ENCODE measurements at regions not wholly inside any gene's neighbourhood (a gene's known extent, or its start where the extent isn't known, plus 50 kb on each side); places are given as distances from the start of the nearest gene placed in this dataset.

DNA sequence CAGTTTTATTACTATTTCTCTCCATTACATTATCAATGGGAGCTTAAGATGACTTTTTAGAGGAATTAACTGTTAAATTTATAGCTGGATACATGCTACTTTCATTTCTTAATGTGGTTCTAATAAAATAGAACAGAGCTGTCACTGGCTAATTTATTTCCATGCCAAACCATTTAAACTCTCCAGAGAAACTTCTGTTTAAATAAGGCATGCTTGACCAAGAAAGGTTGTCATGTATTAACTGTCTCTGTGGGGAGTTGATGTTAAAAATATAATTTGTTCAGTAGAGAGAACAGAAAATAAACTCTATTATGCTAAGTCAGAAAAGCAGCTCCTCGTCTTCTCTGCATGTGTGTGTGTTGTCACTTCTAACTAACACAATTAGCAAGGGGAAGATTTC lies 447.4 kb downstream of the SLC16A7 start:
- no peak for DNase-seq

DNA sequence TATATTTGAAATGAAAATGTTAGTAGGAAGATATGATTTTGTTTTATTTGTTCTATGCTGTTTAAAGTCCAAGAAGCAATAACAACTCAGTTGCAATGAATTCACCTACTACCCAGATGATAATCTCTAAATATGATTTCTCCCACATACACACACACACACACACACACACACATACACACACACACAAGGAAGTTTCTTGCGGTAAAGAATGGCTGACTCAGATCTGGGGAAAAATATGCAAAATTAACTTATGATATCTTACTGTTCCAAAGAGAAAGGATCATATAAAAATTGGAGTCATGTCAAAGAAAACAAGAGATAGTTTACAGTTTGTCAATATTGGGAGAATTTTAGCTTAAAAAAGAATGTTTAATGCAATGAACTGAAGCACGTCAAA lies 456.7 kb downstream of the SLC16A7 start:
- no peak for DNase-seq

DNA sequence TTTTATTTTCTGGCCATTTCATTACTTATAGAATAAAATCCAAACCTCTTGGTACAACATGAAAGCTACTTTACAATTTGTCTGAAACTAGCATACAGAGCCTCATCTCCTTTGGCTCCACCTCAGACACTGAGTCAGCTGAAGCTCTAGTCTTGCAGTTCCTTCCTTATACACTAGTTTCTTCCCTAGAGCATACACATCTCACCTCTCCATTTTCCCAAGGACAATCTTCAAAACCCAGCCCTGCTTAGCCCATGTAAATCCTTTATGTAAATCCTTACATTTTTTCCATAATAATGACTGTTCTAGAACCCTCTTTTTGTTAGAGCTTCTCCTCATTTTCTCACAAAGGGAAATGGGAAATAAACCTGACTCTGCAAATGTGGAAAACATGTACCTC lies 463.4 kb downstream of the SLC16A7 start:
- DNase-seq: no peak

DNA sequence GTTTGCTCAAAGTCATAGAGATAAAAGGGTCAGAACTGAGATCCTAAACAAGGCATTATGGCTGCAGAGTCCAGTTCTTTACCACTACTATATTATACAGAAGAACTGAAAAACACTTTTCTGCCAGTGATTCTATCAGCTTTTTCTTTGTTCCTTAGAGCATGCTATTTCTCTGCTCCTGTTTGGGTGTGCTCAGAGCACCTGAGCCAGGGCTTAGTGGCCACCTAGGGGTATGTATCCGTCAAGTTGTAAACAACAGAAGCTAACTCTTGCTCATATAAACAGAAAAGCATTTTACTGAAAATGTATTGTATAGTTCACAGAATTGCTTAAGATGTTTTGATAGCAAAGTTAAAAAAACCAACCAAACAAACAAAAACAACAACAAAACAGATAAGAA lies 470.8 kb downstream of the SLC16A7 start:
- no peak for DNase-seq

DNA sequence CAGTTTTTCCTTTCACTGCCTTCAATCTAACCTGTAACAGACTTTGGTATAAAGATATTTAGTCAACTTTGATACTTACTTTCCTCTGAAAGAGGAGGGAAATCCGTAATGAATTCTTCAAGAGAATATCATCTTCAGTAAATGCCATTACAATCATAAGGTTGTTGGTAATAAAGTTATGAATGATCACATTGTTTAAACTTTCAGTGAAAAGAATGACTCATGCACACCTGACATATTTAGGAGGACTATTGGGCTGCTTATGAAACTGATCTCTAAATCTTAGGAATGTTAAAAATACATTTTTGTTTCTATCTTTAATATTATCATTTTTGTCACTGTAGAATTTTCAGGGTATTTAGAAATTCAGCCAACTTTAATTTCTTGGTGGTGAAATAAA lies 474.7 kb downstream of the SLC16A7 start:
- no peak for DNase-seq

DNA sequence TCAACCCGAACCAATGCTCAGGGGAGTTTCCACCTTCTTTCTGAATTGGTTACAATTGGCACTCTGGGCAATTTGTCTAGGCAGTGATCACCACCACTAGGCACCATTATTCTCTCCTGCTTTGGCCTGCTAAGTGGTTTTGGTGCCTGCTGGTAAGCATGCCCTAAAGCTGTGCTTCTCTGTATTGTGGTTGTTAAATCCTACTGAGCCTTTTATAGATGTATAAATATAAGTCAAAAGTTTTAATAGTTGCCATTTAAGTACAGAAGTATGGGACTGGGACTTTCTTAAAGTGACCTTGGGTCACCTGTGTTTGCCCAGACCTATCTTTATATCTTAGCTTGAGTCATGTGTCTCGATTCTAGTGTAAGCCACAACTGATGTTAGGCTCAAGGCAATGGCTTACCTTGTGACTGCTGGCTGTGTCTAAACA lies 475.9 kb downstream of the SLC16A7 start:
- no peak for DNase-seq

- no peak for DNase-seq
These were observed 477.1 kb downstream of the SLC16A7 start for GRCh38 chr12:60072911-60073310.

DNA sequence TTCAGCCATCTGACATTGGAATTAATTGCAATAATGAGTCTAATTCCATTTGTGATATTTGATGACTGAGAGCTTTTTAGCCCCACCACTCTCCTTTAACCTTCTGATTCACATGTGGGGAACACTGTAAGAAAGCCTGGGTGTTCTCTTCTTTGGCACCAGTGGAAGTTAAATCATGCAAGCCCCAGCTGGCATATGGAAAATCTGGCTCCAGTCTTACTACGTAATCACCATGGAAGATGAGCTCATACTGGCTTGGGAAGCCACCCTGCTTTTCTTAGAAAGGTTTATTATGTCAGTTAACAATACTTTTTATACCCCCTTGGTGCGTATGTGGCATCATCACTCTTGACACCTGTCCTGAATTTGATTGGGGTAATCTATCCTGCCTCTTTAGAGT lies 479.3 kb downstream of the SLC16A7 start:
- no peak for DNase-seq

DNA sequence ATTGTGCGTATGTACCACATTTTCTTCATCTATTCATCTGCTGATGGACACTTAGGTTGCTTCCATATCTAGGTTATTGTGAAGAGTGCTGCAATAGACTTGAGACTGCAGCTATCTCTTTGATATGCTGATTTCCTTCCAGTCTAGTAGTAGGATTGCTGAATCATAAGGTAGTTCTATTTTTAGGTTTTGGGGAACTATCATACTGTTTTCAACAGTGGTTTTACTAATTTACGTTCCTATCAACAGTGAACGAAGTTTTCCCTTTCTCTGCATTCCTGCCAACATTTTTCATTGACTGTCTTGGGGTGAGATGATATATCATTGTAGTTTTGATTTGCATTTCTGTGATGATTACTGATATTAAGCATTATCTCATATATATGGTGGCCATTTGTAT lies 482.2 kb downstream of the SLC16A7 start:
- DNase-seq: no peak

DNA sequence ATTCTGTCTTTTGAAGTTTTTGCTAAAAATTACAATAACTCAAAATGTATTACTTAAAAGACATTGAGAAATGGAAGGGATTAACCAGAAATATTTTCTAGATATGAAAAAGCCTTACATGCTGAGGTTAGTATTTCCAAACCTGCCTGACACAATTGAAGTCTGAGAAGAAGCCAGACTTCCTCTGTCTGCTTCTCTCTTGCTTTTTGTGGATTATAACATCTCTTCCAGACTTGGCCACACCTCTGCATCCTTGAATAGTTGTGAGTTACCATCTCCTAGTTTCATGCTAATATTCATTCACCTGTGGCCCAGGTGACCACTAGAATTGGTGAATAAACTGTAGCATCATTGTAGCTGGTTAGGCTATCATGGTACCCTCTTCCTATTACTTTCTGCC lies 497.6 kb downstream of the SLC16A7 start:
- DNase-seq: no peak

GRCh38 chr12:60094436-60094835 lies 498.6 kb downstream of the SLC16A7 start:
- DNase-seq: no peak

GRCh38 chr12:60096727-60097126 lies 500.9 kb downstream of the SLC16A7 start:
- no peak for DNase-seq

GRCh38 chr12:60100160-60100559 lies 504.3 kb downstream of the SLC16A7 start:
- no peak for DNase-seq

DNA sequence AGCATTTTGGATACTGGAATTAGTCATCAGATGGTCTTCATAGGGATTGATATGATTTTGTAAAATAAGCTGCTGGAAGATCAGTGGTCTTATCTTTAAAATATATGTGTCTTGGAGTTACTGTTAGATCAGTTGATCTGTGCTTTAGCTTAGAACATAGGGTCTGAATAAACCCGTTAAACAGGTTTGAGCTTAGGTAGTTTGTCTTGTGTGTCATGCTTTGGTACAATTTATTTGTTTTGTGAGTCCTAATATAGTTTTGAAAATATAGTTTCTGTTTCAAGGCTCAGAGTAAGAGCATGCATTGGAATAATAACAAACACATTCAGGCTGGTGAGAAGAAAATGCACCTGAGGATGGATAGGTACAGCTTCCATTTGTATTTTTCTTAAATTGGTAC lies 505.0 kb downstream of the SLC16A7 start:
- no peak for DNase-seq

DNA sequence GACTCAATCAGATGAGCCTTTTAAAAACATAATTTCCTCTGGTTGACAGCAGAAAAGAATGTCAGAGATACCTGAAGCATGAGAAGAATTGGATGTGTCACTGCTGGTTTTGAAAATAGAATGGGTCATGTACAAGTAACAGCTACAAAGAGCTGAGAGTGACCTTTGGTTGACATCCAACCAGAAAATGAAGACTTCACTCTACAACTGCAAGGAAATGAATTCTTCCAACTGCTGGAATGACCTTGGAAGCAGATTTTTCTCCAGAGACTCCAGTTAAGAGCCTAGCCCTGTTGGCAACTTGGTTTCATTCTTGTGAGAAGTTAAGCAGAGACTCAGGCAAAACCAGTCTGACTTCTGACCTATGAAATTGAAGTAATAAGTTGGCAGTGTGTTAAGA lies 505.9 kb downstream of the SLC16A7 start:
- DNase-seq: no peak

DNA sequence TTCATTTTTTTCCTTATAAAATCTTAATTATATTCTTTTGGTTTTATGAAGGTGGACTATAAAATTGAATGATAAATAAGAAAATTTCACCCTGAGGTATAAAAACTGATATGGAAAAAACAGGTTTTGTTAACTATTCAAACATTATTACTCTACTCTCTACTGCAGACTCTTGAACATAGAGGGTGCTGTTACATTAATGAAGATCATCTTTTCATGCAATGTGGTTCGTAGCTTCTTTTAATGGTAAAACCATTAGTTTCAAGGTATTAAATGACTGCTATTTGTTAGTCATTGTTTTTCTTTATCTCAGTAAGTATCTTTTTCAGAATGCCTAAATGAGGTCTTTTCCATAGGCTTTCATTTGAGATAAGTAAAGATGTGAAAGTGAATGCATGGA lies 510.4 kb downstream of the SLC16A7 start:
- no peak for DNase-seq

DNA sequence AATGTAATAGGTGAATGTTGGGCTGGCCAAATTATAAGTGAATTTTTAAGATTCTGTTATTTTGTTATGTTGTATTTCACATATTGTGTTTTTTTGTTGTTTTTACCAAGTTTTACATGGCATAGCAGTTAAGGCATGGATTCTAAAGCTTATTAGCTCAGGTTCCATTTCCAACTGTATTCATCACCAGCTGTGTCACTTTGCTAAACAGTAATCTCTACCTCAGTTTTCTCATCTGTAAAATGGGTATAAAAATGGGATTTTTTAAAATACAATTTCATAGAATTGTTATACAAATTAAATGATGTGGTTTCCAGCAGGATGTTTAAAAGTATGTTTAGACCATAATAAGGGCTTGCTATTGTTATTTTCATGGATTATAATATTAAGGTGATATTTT lies 512.2 kb downstream of the SLC16A7 start:
- DNase-seq: no peak

DNA sequence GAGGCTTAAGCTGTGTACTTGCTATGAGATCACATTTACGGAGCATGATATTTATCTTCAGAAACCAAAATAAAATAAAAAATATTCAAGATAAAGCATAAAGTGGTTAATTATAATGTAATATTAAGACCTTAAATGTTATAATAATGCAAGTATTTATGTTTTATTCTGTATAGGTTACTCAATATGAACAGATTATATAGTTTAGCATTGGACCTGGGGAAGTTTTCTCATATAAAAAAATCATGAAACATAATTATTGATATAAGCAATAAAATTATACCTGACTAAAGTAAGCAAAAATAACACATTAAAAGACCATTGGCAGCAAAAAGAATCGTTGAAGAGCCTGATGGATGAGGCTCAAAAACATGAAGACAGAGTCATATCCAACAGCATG lies 516.2 kb downstream of the SLC16A7 start:
- DNase-seq: no peak

DNA sequence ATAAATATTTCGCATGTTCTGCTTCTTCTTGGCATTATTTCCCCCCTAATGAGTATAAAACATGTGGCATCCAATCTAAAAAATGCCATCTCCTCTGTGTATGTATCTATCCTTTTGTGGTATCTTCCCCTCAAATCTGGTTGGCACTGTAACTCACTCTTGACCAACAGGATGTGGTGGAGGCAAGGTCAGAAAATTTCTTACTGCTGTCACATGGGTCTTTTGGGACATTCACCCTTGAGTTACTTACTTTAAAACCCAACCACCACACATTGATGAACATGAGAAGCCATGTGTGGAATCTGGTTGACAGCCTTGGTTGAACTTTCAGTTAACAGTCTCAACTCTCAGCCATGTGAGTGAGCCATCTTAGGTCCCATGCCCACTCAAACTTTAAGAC lies 516.9 kb downstream of the SLC16A7 start:
- no peak for DNase-seq

GRCh38 chr12:60114169-60114568 lies 518.3 kb downstream of the SLC16A7 start:
- DNase-seq: no peak

DNA sequence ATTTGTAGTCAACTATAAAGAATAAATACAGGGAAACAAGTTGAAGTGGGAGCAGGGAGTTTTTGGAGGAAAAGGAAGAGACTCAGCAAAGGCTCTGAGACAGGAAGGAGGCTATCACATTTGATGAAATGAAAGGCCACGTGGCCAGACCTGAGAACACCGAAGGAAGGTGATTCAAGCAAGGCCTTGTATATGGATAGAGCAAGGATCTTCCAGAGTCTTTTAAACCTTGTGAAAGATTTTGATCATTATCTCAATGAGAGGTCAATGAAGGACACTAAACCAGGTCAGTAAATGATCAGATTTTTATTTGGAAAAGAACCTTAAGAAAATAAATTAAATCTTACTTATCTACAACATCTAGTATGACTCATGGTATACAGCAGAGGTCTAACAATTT lies 523.5 kb downstream of the SLC16A7 start:
- no peak for DNase-seq

- DNase-seq: no peak
These were observed 524.4 kb downstream of the SLC16A7 start for GRCh38 chr12:60120199-60120598.

DNA sequence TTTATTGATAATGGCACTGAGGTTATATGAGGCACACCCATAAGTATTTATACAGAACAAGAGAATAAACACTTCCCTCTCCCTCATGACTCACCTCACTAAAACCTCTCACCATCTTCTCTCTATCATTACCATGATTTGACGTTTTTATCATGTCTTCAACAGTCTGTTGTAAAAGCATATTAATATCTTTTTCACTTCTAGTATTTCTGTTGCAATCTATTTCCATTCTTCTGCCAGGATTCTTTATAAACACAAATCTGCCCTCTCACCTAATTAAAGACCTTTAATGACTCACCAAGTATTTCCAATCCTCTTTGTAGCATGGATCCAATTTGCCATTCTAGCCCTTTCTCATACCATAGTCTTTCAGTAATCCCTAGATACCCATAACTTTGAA lies 527.7 kb downstream of the SLC16A7 start:
- DNase-seq: no peak

GRCh38 chr12:60137513-60137912 lies 541.7 kb downstream of the SLC16A7 start:
- DNase-seq: no peak

- no peak for DNase-seq
These were observed 542.7 kb downstream of the SLC16A7 start for GRCh38 chr12:60138526-60138925.

DNA sequence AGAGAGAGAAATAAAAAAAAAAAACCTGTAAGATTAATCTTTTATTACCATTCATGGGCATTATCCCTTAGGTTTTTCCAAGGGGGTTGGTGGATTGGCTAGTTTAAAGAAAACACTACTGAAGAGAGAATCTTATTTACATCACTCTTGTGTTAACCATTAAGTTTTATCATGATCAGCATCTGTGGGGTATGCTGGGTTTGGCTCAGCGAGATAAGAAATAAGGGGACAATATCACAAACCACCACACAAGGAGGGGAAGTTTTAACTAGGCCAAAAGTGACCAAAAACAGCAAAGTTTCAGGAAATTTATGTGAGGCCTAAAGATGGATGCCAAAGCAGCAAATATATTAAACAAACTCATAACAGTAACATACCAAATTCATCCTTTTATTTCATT lies 548.6 kb downstream of the SLC16A7 start:
- no peak for DNase-seq

All from skin of body (tissue), 1 donor.